MCF 10A (cell line): ENCODE measurements at regions not wholly inside any gene's neighbourhood (a gene's known extent, or its start where the extent isn't known, plus 50 kb on each side); places are given as distances from the start of the nearest gene placed in this dataset.
"Not testable (repeated sequence)": the region's sequence is repeated elsewhere in the genome, so short reads cannot be mapped to it uniquely, and the experiment has no call there.

Experiments
- BruUV-seq: library from RNA; stranded (reverse); fragments of 400-500 nt; replicated peaks from 2 replicates; lab custom pipeline; 2021; lab: Mats Ljungman, UMichigan
- CTCF ChIA-PET: fragments of 300-600 bp; sonication (Branson Sonifier 250); formaldehyde crosslinking; extraction: SDS; loops from one replicate; lab custom pipeline; 2021; ENCODE audit warnings: antibody characterized with exemption, inconsistent platforms; lab: Yijun Ruan, JAX
- POLR2A ChIA-PET: fragments of 300-600, 350-650 bp; sonication (Branson Sonifier 250); formaldehyde crosslinking; extraction: SDS; loops from one replicate; lab custom pipeline; 2020; ENCODE audit warnings: antibody characterized with exemption, inconsistent platforms; lab: Yijun Ruan, JAX
- DNase-seq: peaks from one replicate; pipeline ENCODE4 v3.0.0-alpha.2; 2018; ENCODE audit not compliant: unreplicated experiment
- H3K27ac Mint-ChIP-seq: one replicate; pipeline ENCODE4 v1.8.0; 2022; ENCODE audit warnings: mild to moderate bottlenecking, low read depth, mixed read lengths; ENCODE audit not compliant: unreplicated experiment
- H3K27me3 Mint-ChIP-seq: one replicate; pipeline ENCODE4 v1.8.0; 2022; ENCODE audit warnings: mixed read lengths; ENCODE audit not compliant: insufficient read depth, unreplicated experiment
- H3K36me3 Mint-ChIP-seq: one replicate; pipeline ENCODE4 v1.8.0; 2022; ENCODE audit warnings: mild to moderate bottlenecking, moderate library complexity, mixed read lengths; ENCODE audit not compliant: insufficient read depth, unreplicated experiment
- H3K4me1 Mint-ChIP-seq: one replicate; pipeline ENCODE4 v1.8.0; 2022; ENCODE audit warnings: mixed read lengths; ENCODE audit not compliant: insufficient read depth, unreplicated experiment
- H3K4me3 Mint-ChIP-seq: one replicate; pipeline ENCODE4 v1.8.0; 2022; ENCODE audit warnings: mild to moderate bottlenecking, moderate library complexity, mixed read lengths; ENCODE audit not compliant: unreplicated experiment
- H3K9me3 Mint-ChIP-seq: one replicate; pipeline ENCODE4 v1.8.0; 2022; ENCODE audit warnings: mixed read lengths; ENCODE audit not compliant: unreplicated experiment
- intact Hi-C: fragments of 100-400 bp; cut with micrococcal nuclease; formaldehyde crosslinking; loops from 2 replicates; pipeline ENCODE4 v1.14.1; 2022
- TF ChIP-seq, protein P1 (sequence below): fragments of 200-600 bp; IDR thresholded peaks from one replicate; pipeline ENCODE4 v1.8.0; 2022; ENCODE audit warnings: antibody characterized with exemption, mild to moderate bottlenecking; ENCODE audit not compliant: unreplicated experiment

DNA sequence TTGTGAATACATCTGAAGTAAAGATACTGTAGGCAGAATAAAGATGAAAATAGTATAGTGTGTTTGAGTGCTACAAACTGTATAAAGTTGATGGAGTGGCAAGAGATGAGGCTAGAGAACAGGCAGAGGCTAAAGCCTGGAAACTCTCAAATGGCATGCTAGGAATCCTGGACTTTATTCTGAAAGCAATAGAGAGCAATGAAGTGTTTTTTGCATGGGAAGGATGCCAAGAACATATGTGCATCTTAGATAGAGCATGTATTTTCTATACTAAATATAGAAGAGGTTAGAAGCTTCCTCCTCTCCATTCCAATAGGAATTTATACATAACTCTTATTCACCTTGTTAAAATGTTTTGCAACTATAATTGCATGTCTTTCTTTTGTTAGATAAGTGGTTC, 86.3 kb upstream of the TMTC2 start:
- CTCF ChIA-PET = interaction anchor here (1.0 kb wide), 1 partner anchor 9 kb away, joined by 3 read pairs; no protein-coding TSS in a partner anchor
- POLR2A ChIA-PET = no interaction called here
- Mint-ChIP-seq H3K36me3 (no peaks in the 10 kb centered on the region), H3K9me3 (no peaks in the 10 kb centered on the region), H3K27ac (no peak overlapping the region), H3K4me1 (no peaks in the 10 kb centered on the region), H3K4me3 (no peak overlapping the region), H3K27me3 (no peaks in the 10 kb centered on the region)
- no TSS peak for BruUV-seq
- DNase-seq = no peak
- intact Hi-C loops = no loop called here
- TF ChIP-seq, protein P1, sequence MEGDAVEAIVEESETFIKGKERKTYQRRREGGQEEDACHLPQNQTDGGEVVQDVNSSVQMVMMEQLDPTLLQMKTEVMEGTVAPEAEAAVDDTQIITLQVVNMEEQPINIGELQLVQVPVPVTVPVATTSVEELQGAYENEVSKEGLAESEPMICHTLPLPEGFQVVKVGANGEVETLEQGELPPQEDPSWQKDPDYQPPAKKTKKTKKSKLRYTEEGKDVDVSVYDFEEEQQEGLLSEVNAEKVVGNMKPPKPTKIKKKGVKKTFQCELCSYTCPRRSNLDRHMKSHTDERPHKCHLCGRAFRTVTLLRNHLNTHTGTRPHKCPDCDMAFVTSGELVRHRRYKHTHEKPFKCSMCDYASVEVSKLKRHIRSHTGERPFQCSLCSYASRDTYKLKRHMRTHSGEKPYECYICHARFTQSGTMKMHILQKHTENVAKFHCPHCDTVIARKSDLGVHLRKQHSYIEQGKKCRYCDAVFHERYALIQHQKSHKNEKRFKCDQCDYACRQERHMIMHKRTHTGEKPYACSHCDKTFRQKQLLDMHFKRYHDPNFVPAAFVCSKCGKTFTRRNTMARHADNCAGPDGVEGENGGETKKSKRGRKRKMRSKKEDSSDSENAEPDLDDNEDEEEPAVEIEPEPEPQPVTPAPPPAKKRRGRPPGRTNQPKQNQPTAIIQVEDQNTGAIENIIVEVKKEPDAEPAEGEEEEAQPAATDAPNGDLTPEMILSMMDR = no peak

DNA sequence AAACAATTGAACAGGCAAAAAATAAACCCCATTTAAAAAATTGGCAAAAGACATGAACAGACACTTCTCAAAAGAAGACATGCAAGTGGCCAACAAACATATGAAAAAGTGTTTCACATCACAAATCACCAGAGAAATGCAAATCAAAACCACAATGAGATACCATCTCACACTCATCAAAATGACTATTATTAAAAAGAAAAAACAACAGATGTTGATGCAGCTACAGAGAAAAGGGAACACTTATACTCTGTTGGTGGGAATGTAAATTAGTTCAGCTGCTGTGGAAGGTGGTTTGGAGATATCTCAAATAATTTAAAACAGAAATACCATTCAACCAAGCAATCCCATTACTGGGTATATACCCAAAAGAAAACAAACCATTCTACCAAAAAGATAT, 83.1 kb upstream of the TMTC2 start:
- CTCF ChIA-PET = interaction anchor here (0.6 kb wide), 1 partner anchor 70 kb away, joined by 3 read pairs; no protein-coding TSS in a partner anchor
- POLR2A ChIA-PET, H3K4me1 Mint-ChIP-seq, BruUV-seq, DNase-seq, intact Hi-C loops, H3K27me3 Mint-ChIP-seq, H3K36me3 Mint-ChIP-seq, H3K27ac Mint-ChIP-seq, H3K9me3 Mint-ChIP-seq, H3K4me3 Mint-ChIP-seq: not testable (repeated sequence)

DNA sequence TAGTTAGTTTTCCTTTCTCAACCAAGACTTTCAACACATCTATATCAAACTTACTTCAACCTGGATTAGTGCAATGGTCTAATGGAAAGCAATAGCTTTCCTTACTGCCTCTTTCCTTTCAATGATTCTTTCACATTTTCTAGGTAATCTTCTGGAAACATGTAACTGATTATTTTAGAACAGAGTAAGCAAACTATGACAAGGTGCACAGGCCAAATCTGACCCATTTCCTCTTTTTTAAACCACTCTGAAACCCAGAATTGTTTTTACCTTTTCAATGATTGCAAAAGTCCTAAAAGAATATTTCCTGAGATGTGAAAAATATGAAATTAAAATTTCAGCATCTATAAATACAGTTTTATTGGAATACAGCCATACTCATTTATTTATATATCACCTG, 81.6 kb upstream of the TMTC2 start:
- no peak for DNase-seq
- TF ChIP-seq, protein P1 = no peak
- ChIA-PET CTCF (no interaction called here), POLR2A (no interaction called here)
- Mint-ChIP-seq H3K27me3 (no peaks in the 10 kb centered on the region), H3K27ac (no peak overlapping the region), H3K9me3 (no peaks in the 10 kb centered on the region), H3K4me3 (no peak overlapping the region), H3K36me3 (no peaks in the 10 kb centered on the region), H3K4me1 (peaks cover 6% of the 10 kb centered on the region)
- intact Hi-C loops = no loop called here
- no TSS peak for BruUV-seq

DNA sequence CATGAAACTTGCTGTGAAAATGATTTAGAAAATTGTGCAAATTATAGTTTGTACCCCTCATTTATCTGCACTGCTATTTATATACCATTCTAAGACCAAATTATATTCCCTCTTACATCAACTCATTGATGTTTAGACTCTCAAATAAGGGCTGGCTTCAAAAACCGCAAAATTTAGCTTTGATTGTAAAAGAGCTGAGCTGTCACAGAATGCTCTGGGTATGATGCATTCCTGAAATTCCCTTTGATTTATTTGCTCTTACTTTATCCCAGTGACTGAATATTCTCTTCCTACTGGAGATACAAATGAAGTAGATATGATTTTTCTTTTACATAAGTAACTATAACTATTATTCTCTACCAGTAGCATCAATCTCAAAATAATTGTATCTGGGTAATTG, 78.0 kb upstream of the TMTC2 start:
- Mint-ChIP-seq H3K36me3 (no peaks in the 10 kb centered on the region), H3K4me3 (no peak overlapping the region), H3K9me3 (no peaks in the 10 kb centered on the region), H3K4me1 (peaks cover 6% of the 10 kb centered on the region), H3K27ac (no peak overlapping the region), H3K27me3 (no peaks in the 10 kb centered on the region)
- TF ChIP-seq, protein P1 = no peak
- peak; percentile 14 for DNase-seq
- BruUV-seq = no TSS peak
- POLR2A ChIA-PET = interaction anchor here (0.7 kb wide), 1 partner anchor 342 kb away, joined by 3 read pairs; no protein-coding TSS in a partner anchor
- intact Hi-C loops = no loop called here
- CTCF ChIA-PET = interaction anchor here (0.5 kb wide), 1 partner anchor 19 kb away, joined by 3 read pairs; no protein-coding TSS in a partner anchor
